ENCODE measurements at regions not wholly inside any gene's neighbourhood (a gene's known extent, or its start where the extent isn't known, plus 50 kb on each side); places are given as distances from the start of the nearest gene placed in this dataset.

GRCh38 chr4:174120446-174121295 lies 162.8 kb downstream of the FBXO8 start:
- H2AFZ ChIP-seq (replicated peaks), result peak overlapping the region; percentile 22
- peak overlapping the region; percentile 55 for H3K27ac Mint-ChIP-seq

GRCh38 chr4:174119830-174120229 lies 163.6 kb downstream of the FBXO8 start:
- H3K27me3 ChIP-seq, result peaks cover 19% of the 10 kb centered on the region
- peaks cover 4% of the 10 kb centered on the region for H3F3A ChIP-seq (ENCODE audit: low read depth)
- H3K4me3 Mint-ChIP-seq, result peak overlapping the region; percentile 82
- H3K9me3 ChIP-seq (ENCODE audit: low read depth), result no peaks in the 10 kb centered on the region
- H3K27ac ChIP-seq, result no peak overlapping the region
- H3K36me3 Mint-ChIP-seq, result no peaks in the 10 kb centered on the region
- TF ChIP-seq EZH2phosphoT487 (IDR thresholded peaks at IDR 0.05) (no peak), CTCF (IDR thresholded peaks at IDR 0.05) (no peak)
- H3K9me3 Mint-ChIP-seq, result no peaks in the 10 kb centered on the region
- peaks cover 7% of the 10 kb centered on the region for H3K4me1 Mint-ChIP-seq
- DNase-seq (ENCODE audit: low spot score), result peak; percentile 6
- H3K4me1 ChIP-seq, result peaks cover 6% of the 10 kb centered on the region
- H3K4me3 ChIP-seq, result peak overlapping the region; percentile 38
- no peak overlapping the region for H3K9ac ChIP-seq
- peak overlapping the region; percentile 22 for H2AFZ ChIP-seq (replicated peaks)
- no peak overlapping the region for H3K27ac Mint-ChIP-seq
- no peaks in the 10 kb centered on the region for H3K79me2 ChIP-seq (ENCODE audit: low read depth)
- H3K27me3 Mint-ChIP-seq (ENCODE audit: insufficient read depth, low read depth), result peaks cover 2% of the 10 kb centered on the region
- H4K20me1 ChIP-seq (ENCODE audit: low read depth), result no peaks in the 10 kb centered on the region
- peak overlapping the region; percentile 75 for H3K4me2 ChIP-seq
- H3K36me3 ChIP-seq, result no peaks in the 10 kb centered on the region

More at GRCh38 chr4:174120446-174121295, 162.8 kb downstream of the FBXO8 start:
- Histone ChIP-seq H3K4me3 (peak overlapping the region; percentile 38), H3F3A (ENCODE audit: low read depth) (peaks cover 4% of the 10 kb centered on the region), H3K36me3 (no peaks in the 10 kb centered on the region), H3K9ac (no peak overlapping the region), H3K9me3 (ENCODE audit: low read depth) (no peaks in the 10 kb centered on the region), H3K27ac (no peak overlapping the region), H3K79me2 (ENCODE audit: low read depth) (no peaks in the 10 kb centered on the region), H3K27me3 (peaks cover 21% of the 10 kb centered on the region), H4K20me1 (ENCODE audit: low read depth) (no peaks in the 10 kb centered on the region), H3K4me1 (peaks cover 6% of the 10 kb centered on the region), H3K4me2 (peak overlapping the region; percentile 75)
- Mint-ChIP-seq H3K4me1 (peaks cover 7% of the 10 kb centered on the region), H3K9me3 (no peaks in the 10 kb centered on the region), H3K36me3 (no peaks in the 10 kb centered on the region), H3K27me3 (ENCODE audit: insufficient read depth, low read depth) (peaks cover 2% of the 10 kb centered on the region), H3K4me3 (peak overlapping the region; percentile 82)
- DNase-seq (ENCODE audit: low spot score), result peak; percentile 70
- TF ChIP-seq CTCF (IDR thresholded peaks at IDR 0.05) (peak; percentile 66), EZH2phosphoT487 (IDR thresholded peaks at IDR 0.05) (peak; percentile 24), EZH2 (IDR thresholded peaks at IDR 0.05) (peak; percentile 51)

- no peaks in the 10 kb centered on the region for H3K9me3 Mint-ChIP-seq
- no peak overlapping the region for H3K27ac ChIP-seq
- H3K36me3 Mint-ChIP-seq, result no peaks in the 10 kb centered on the region
- peaks cover 4% of the 10 kb centered on the region for H3F3A ChIP-seq (ENCODE audit: low read depth)
- H3K27me3 ChIP-seq, result peaks cover 13% of the 10 kb centered on the region
- H3K4me1 ChIP-seq, result peaks cover 6% of the 10 kb centered on the region
- H3K4me2 ChIP-seq, result no peak overlapping the region
- H3K4me3 Mint-ChIP-seq, result no peak overlapping the region
- no peak overlapping the region for H3K27ac Mint-ChIP-seq
- peaks cover 7% of the 10 kb centered on the region for H3K4me1 Mint-ChIP-seq
- H3K4me3 ChIP-seq, result no peak overlapping the region
- TF ChIP-seq EZH2phosphoT487 (IDR thresholded peaks at IDR 0.05) (no peak), EZH2 (IDR thresholded peaks at IDR 0.05) (no peak), CTCF (IDR thresholded peaks at IDR 0.05) (no peak)
- DNase-seq (ENCODE audit: low spot score), result no peak
- H3K36me3 ChIP-seq, result no peaks in the 10 kb centered on the region
- peaks cover 2% of the 10 kb centered on the region for H3K27me3 Mint-ChIP-seq (ENCODE audit: insufficient read depth, low read depth)
- no peaks in the 10 kb centered on the region for H3K9me3 ChIP-seq (ENCODE audit: low read depth)
- H4K20me1 ChIP-seq (ENCODE audit: low read depth), result no peaks in the 10 kb centered on the region
- H3K9ac ChIP-seq, result no peak overlapping the region
- H2AFZ ChIP-seq (replicated peaks), result no peak overlapping the region
- H3K79me2 ChIP-seq (ENCODE audit: low read depth), result no peaks in the 10 kb centered on the region
These were observed 164.4 kb downstream of the FBXO8 start for GRCh38 chr4:174119051-174119450.
